Stimulated activated memory B cell treated with anti-CD40 and anti-IgM and Interleukin-4, amounts not matched to agents 10 μg/mL and 1 μg/mL and 100 μg/mL, for 72 hours (primary cell): ENCODE measurements at regions not wholly inside any gene's neighbourhood (a gene's known extent, or its start where the extent isn't known, plus 50 kb on each side); places are given as distances from the start of the nearest gene placed in this dataset.
A peak's percentile ranks its signal among the peaks of the same experiment; 100 is the strongest.

Source experiments
- ATAC-seq: fragments of 150-1000 bp; cut with Tn5 transposase; 2 replicates; pipeline ENCODE4 v1.10.0; 2021
- H3K27ac Mint-ChIP-seq: one replicate; pipeline ENCODE4 v1.8.0; 2022; ENCODE audit warnings: mild to moderate bottlenecking, mixed read lengths
- H3K27me3 Mint-ChIP-seq: one replicate; pipeline ENCODE4 v1.8.0; 2022; ENCODE audit warnings: mixed read lengths
- H3K36me3 Mint-ChIP-seq: one replicate; pipeline ENCODE4 v1.8.0; 2022; ENCODE audit warnings: mixed read lengths
- H3K4me1 Mint-ChIP-seq: one replicate; pipeline ENCODE4 v1.8.0; 2022; ENCODE audit warnings: mixed read lengths
- H3K4me3 Mint-ChIP-seq: one replicate; pipeline ENCODE4 v1.8.0; 2022; ENCODE audit warnings: mild to moderate bottlenecking, moderate library complexity, mixed read lengths
- H3K9me3 Mint-ChIP-seq: one replicate; pipeline ENCODE4 v1.8.0; 2022; ENCODE audit warnings: mixed read lengths

DNA sequence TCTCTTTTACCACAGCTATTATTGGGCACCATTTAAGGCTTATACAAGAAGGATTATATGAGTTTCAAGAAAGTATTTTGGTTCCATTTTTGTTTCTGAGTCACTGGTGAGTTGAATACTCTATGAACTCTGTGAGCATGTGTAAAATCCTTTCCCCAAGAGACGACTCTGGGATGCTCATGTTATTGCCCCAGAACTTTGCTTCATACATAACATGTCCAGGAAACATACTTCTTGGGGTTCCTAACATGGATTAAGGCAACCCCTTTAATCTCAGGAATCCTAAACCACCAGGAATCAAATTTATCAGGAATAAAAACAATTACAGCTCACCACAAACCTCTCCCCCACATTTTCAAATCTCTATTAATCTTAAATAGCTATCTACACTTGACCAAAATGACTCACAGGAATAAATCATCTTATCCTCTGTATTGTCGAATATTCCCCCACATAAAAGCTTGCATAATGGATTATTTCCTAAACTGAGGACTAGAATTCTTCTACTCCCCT, 117.5 kb upstream of the COL21A1 start:
- ATAC-seq, result no peak
- H3K36me3 Mint-ChIP-seq, result no peaks in the 10 kb centered on the region

DNA sequence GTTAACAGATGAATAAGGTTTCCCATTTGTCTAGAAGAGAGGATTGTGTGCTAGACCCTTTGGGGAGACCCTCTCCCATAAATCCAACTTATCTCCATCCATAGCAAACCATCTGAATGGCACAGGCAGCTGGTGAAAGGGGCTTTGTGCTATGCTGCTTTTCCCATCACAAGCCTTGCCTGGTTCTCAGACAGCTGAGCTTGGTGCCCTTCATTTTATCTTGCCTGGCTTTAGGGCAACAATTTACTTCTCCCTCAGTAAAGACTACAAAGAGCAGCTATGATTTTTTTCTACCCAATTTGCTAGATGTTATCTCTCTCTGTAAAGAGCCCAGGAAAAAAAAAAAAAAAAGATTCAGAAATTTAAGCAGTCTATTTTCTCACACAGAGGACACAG, 117.0 kb upstream of the COL21A1 start:
- no peaks in the 10 kb centered on the region for H3K36me3 Mint-ChIP-seq
- H3K27ac Mint-ChIP-seq, result no peak overlapping the region
- H3K4me3 Mint-ChIP-seq, result no peak overlapping the region
- no peak for ATAC-seq
- no peaks in the 10 kb centered on the region for H3K4me1 Mint-ChIP-seq
- no peaks in the 10 kb centered on the region for H3K9me3 Mint-ChIP-seq
- H3K27me3 Mint-ChIP-seq, result peaks cover 18% of the 10 kb centered on the region

More for the DNA sequence above, 117.5 kb upstream of the COL21A1 start:
- H3K27me3 Mint-ChIP-seq, result peaks cover 18% of the 10 kb centered on the region
- no peaks in the 10 kb centered on the region for H3K9me3 Mint-ChIP-seq
- no peak overlapping the region for H3K4me3 Mint-ChIP-seq
- no peaks in the 10 kb centered on the region for H3K4me1 Mint-ChIP-seq
- H3K27ac Mint-ChIP-seq, result no peak overlapping the region

DNA sequence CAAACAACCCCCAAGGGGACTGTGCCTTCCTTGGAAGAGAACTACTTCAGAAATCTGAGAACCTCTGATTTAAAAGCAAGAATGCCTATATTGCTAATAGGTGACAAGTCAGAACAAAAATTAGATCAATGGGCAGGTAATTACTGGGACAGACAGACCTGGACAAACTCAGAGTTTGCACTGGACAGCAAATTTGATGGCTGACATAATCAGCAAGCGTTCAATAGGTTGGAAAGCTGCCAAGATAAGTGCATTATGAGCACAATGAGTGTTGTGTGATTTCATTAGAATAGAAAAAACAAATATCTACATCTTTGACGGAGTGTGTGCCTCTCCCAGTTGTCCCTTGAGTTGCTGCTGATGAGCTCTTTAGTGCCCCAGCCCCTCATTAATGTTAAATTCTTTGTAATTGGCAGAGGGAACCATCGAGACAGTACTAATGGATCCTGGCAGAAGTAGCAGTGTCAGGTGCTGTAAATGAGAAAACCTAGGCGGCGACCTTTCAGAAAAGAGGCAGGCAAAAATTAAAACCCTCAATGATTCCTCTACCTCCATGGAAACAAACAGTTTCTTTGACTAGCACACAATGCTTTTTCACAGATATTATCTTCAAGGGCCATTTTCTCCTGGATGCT, 116.5 kb upstream of the COL21A1 start:
- ATAC-seq, result no peak

DNA sequence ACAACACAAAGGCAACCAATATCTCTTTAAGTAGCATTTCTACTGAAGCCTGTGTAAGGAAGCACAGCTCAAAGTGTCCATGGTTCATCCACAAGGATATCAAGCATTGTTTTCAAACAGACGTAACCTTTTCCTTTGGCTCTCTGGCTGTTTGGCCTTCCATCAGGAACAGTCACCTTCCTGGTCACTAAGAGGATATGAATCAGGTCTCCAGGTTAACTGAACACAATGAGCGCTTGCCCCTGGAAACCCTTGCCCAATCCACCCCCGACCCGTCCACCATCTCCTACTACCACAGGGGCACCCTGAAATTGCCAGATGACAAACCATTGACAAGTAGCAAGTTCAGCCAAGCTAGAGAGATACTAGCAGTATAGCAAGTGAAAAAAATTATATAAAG, 114.4 kb upstream of the COL21A1 start:
- Mint-ChIP-seq H3K27ac (no peak overlapping the region), H3K27me3 (peaks cover 18% of the 10 kb centered on the region), H3K36me3 (no peaks in the 10 kb centered on the region), H3K4me3 (no peak overlapping the region), H3K9me3 (no peaks in the 10 kb centered on the region), H3K4me1 (no peaks in the 10 kb centered on the region)
- ATAC-seq, result no peak

More for the DNA sequence above, 116.5 kb upstream of the COL21A1 start:
- Mint-ChIP-seq H3K9me3 (no peaks in the 10 kb centered on the region), H3K36me3 (no peaks in the 10 kb centered on the region), H3K4me3 (no peak overlapping the region), H3K4me1 (no peaks in the 10 kb centered on the region), H3K27me3 (peaks cover 18% of the 10 kb centered on the region), H3K27ac (no peak overlapping the region)

DNA sequence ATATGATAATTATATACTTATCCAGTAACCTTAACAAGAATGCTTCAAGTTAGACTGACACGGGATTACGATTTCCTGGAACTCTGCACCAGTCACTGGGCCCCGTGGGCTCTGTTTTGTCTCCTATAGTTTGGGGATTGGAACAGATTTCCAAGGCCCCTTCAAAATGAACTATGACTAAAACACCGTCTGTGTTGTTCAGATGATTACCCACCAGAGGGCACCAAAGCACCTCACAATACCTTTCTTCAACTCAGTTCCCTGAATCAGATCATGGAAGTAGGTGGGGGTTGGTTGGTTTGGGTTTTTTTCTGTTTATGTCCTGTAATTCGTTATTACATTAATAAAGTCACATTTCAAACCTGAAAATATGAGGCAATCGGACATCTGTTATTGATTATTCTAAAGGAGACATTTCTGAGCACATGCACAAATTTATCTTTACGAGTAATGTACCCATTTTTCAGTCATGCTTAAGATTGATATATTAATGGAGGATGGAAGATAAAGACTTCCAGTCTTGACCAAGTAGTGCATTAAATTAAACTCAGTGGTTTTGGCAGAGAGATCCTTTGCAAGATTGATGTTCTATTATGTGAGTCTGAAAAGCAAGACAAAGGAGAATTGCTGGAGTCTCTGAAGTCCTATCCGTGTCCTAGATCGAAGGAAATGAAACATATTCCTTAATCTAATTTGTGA, 112.0 kb upstream of the COL21A1 start:
- Mint-ChIP-seq H3K27me3 (no peaks in the 10 kb centered on the region), H3K4me3 (no peak overlapping the region)

DNA sequence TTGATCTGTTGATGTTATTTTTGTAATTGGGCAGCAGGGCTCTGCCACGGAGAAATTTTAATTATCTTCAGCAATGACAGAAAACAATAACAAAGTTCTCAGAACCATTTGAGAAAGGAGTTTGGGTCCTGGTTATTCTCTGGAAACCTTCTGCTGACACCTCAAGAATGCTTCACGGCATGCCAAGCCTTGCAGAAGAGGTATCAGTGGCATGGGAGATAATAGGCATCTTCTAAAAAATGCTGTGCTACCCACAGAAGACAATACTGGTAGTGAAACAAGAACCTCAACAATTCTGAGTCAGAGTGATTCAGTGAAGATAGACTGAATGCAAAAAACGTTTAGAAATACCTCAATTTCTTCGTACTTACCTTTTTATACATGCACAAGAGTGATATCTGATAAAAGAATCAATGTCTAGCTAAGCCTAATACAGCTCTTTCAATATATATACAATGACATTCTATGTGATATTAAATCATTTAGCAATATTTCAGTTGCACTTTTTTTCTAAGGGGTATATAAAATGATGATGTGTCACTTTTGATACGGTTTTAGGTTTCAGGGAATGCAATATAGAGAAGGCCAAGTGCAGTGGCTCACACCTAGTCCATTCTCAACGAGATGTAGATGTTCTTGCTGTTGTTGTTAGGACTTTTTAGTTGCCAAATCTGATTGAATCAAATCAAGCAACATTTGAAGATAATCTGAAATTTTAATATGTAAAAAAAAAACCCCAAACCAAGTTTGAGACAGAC, 110.4 kb upstream of the COL21A1 start:
- no peak overlapping the region for H3K4me3 Mint-ChIP-seq

More for the DNA sequence above, 112.0 kb upstream of the COL21A1 start:
- Mint-ChIP-seq H3K36me3 (no peaks in the 10 kb centered on the region), H3K4me1 (no peaks in the 10 kb centered on the region), H3K9me3 (no peaks in the 10 kb centered on the region), H3K27ac (no peak overlapping the region)
- ATAC-seq, result peak; percentile 52

DNA sequence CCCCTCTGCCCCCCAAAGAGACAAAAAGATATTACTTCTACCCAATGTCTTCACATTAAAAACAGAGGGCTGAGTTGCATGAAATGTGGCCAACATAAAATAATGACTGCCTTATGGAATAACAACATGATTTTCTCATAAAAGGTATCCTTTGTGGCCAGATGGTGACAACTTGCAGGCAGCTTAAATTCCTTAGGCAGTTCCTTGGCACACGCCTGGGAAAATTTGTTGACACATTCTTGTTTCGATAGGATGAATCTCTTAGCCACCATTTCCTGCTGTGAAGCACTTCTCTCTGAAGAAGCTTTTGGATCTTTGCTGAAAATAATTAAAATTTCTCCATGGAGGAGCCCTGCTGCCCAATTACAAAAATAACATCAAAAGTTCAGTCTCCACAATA, 109.0 kb upstream of the COL21A1 start:
- no peak for ATAC-seq
- Mint-ChIP-seq H3K4me1 (no peaks in the 10 kb centered on the region), H3K4me3 (no peak overlapping the region), H3K27me3 (no peaks in the 10 kb centered on the region), H3K27ac (no peak overlapping the region), H3K36me3 (no peaks in the 10 kb centered on the region), H3K9me3 (peaks cover 5% of the 10 kb centered on the region)

More for the DNA sequence above, 110.4 kb upstream of the COL21A1 start:
- H3K36me3 Mint-ChIP-seq, result no peaks in the 10 kb centered on the region
- no peak for ATAC-seq
- H3K4me1 Mint-ChIP-seq, result no peaks in the 10 kb centered on the region
- peaks cover 5% of the 10 kb centered on the region for H3K9me3 Mint-ChIP-seq
- no peak overlapping the region for H3K27ac Mint-ChIP-seq
- no peaks in the 10 kb centered on the region for H3K27me3 Mint-ChIP-seq

DNA sequence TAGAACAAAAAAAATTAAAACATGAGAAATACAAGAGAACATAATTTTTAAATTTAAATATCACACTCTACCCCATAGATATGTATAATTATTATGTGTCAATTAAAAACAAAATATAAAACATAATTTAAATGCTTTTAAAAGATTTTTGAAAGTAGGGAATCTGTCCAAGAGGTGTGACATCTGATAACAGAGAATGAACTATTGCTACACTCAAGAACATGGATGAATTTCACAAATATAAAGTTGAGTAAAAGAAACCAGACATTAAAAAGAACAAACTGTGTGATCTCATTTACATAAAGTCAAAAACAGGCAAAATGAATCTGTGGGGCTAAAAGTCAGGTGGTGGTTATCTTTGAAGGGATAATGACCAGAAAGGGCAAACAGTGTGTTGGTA, 106.5 kb upstream of the COL21A1 start:
- no peak for ATAC-seq
- H3K27me3 Mint-ChIP-seq, result no peaks in the 10 kb centered on the region
- no peaks in the 10 kb centered on the region for H3K4me1 Mint-ChIP-seq
- no peak overlapping the region for H3K4me3 Mint-ChIP-seq
- H3K36me3 Mint-ChIP-seq, result no peaks in the 10 kb centered on the region
- H3K9me3 Mint-ChIP-seq, result peaks cover 5% of the 10 kb centered on the region
- H3K27ac Mint-ChIP-seq, result no peak overlapping the region

DNA sequence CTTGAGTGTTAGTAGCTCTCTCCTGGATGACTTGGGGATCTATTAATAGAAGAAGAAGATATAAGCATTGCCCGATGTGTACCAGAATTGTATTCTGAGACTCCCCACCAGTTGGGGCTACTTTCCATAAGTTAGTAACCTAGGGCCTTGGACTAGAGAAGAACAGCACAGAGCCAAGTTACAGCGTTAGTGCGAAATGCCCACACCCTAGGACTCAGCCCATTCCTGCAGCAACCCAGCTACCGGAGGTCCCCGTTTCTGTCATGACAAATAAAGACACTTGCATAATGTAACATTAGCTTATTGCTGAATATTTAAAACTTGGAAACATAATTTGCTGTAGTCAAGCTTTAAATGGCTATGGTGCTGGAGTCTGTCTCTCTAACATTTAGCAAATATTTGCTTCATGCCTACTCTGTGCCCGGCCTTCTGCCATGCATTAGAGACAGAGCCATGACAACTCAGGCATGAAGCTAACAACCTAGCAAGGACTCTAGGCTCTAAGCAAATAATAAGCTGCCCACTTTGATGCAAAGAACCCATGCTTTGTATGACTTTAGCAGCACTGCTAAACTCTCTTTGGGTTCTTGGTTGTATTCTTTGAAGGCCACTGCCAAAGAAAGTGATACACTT, 103.4 kb upstream of the COL21A1 start:
- Mint-ChIP-seq H3K27me3 (peaks cover 31% of the 10 kb centered on the region), H3K36me3 (no peaks in the 10 kb centered on the region), H3K9me3 (peaks cover 5% of the 10 kb centered on the region), H3K4me1 (no peaks in the 10 kb centered on the region), H3K27ac (no peak overlapping the region), H3K4me3 (no peak overlapping the region)
- no peak for ATAC-seq

DNA sequence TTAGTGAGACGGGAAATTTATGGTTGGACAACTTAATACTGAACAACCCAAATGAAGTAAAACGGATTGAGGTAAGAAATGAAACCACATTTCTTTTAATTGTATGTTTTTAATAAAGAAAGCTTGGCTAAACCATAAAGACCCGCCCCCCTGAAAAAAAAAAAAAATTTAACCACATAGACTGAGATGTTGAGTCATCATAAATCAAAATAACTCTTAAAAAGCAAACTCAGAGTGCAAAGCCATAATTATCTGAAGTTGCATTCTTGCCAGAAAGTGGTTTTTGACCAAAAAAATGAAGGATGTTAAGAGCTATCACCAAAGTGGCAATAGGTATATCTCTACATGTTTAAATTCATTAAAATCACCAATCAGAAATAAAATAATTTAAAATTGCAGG, 101.8 kb upstream of the COL21A1 start:
- Mint-ChIP-seq H3K4me3 (no peak overlapping the region), H3K36me3 (no peaks in the 10 kb centered on the region), H3K27me3 (peaks cover 31% of the 10 kb centered on the region)

DNA sequence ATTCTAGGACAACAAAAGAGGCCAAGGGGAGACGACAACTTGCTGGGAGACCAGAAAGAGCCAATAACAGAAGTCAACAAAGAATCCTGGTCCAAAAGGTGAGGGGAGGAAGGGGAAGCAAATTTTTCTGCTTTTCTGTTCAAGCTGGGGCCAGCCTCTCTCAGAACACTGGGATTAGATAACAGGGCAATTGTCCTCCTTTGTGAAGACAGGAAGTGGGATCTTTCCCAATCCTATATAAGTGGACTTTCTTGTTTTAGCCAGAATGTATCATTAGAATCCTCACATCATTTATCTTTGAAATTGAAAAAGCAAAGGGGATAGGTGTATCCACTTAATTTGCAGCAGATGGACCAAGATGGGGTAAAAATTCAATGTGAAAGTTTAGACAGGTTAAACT, 101.2 kb upstream of the COL21A1 start:
- peaks cover 31% of the 10 kb centered on the region for H3K27me3 Mint-ChIP-seq
- no peak overlapping the region for H3K4me3 Mint-ChIP-seq
- no peak overlapping the region for H3K27ac Mint-ChIP-seq
- H3K4me1 Mint-ChIP-seq, result no peaks in the 10 kb centered on the region
- H3K36me3 Mint-ChIP-seq, result no peaks in the 10 kb centered on the region
- H3K9me3 Mint-ChIP-seq, result peaks cover 4% of the 10 kb centered on the region
- ATAC-seq, result no peak

More for the DNA sequence above, 101.8 kb upstream of the COL21A1 start:
- no peak for ATAC-seq
- no peaks in the 10 kb centered on the region for H3K4me1 Mint-ChIP-seq
- peaks cover 5% of the 10 kb centered on the region for H3K9me3 Mint-ChIP-seq
- no peak overlapping the region for H3K27ac Mint-ChIP-seq

DNA sequence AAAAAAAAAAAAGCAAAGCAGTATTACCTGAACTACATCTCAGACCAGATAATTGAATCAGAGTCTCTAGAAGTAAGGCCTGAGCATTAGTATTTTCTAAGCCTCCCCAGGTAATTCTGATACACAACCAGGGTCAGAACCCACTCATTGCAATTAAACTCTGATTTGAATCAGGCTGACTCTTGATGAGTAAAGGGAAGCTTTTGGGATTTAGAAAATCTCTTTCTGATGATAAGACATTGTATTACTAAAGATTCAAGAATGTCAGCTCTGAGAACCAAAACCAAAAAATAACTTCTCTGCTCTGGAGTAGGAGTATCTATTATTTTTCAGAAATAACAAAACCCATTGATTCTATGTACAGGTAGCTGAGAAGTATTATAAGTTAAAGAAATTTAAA, 100.1 kb upstream of the COL21A1 start:
- ATAC-seq, result no peak
- Mint-ChIP-seq H3K27ac (no peak overlapping the region), H3K4me1 (no peaks in the 10 kb centered on the region), H3K36me3 (no peaks in the 10 kb centered on the region), H3K9me3 (no peaks in the 10 kb centered on the region), H3K4me3 (no peak overlapping the region), H3K27me3 (peaks cover 31% of the 10 kb centered on the region)

DNA sequence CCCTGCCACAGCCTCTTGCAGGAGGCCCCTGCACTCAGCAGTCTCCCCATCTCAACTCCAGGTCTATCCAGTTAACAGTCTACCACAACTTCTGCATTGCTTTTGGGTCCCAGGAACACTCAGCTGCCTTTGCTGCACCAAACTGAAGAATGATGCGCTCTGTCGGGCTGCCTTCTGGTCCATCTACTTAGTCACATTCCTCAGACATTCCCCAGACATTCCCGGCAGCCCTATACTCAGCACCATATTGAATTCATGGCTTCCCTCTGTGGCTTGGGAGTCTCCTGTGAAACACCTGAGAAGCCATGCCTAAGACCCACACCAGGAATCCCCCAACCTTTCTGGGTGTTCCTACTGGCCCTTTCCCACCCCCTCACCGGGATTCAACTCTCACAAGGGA, 99.6 kb upstream of the COL21A1 start:
- peaks cover 31% of the 10 kb centered on the region for H3K27me3 Mint-ChIP-seq
- no peak for ATAC-seq
- no peaks in the 10 kb centered on the region for H3K36me3 Mint-ChIP-seq
- H3K9me3 Mint-ChIP-seq, result no peaks in the 10 kb centered on the region
- no peaks in the 10 kb centered on the region for H3K4me1 Mint-ChIP-seq
- no peak overlapping the region for H3K27ac Mint-ChIP-seq
- no peak overlapping the region for H3K4me3 Mint-ChIP-seq

DNA sequence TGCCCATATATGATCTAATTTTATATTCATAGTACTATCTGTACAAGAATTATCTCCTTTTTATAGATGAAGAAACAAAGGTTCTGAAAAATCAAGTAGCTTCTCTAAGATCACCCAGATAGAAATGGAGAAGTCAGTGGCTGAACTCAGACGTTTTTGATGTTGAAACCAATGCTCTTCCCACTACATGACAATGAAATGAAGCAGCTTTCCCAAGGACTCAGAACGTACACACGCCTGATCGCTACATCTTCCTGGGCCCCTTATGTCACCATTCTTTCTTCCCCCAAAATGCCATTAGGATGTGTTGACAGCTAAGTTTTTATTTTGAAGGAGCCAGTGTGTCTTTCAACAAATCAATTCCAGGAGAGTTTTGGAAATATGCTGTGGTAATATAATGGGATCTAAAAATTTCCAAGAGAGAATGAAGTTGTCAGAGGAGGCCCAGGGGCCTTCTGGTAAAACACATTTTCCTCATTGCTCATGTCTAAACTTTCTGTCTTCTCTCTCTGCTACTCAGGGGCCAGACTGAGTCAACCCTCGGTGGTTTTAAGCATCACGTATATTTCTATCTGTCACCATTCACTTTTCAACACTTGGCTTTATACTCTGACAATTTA, 98.1 kb upstream of the COL21A1 start:
- Mint-ChIP-seq H3K36me3 (no peaks in the 10 kb centered on the region), H3K4me3 (no peak overlapping the region), H3K27ac (no peak overlapping the region), H3K4me1 (no peaks in the 10 kb centered on the region), H3K9me3 (no peaks in the 10 kb centered on the region), H3K27me3 (peaks cover 31% of the 10 kb centered on the region)
- ATAC-seq, result no peak

DNA sequence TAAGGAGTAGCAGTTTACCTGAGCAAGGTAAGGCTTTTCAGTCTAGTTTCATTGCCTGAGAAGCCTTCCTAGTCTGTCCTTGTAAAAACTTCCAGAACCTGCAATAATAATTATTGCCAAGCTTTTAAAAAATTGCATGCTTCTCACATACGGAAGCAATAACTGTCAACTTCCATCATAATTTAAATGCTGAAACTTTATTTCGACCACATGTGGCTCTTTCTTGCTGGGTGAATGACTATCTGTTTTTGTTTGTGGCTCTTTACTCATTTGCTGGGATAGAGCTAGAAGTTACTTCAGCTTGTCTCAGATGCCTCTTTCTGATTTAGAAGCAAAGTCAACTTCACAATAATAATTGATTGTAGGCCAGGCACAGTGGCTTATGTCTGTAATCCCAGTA, 95.9 kb upstream of the COL21A1 start:
- Mint-ChIP-seq H3K9me3 (no peaks in the 10 kb centered on the region), H3K4me3 (no peak overlapping the region), H3K27ac (no peak overlapping the region), H3K27me3 (peaks cover 26% of the 10 kb centered on the region), H3K4me1 (no peaks in the 10 kb centered on the region), H3K36me3 (no peaks in the 10 kb centered on the region)
- no peak for ATAC-seq
